ENCODE measurements at regions not wholly inside any gene's neighbourhood (a gene's known extent, or its start where the extent isn't known, plus 50 kb on each side); places are given as distances from the start of the nearest gene placed in this dataset.

- DNase-seq (ENCODE audit: low spot score in 2 of 2, unreplicated experiment in 2 of 2) = no peak
- no peak overlapping the region for H3K4me3 Mint-ChIP-seq
- no peaks in the 10 kb centered on the region for H3K27me3 Mint-ChIP-seq (ENCODE audit: low read depth)
- H3K27ac Mint-ChIP-seq = peak overlapping the region; percentile 85
- H3K4me1 Mint-ChIP-seq = peaks cover 17% of the 10 kb centered on the region
- no peak for TF ChIP-seq CTCF (IDR thresholded peaks at IDR 0.05; ENCODE audit: unreplicated experiment)
- H3K9me3 Mint-ChIP-seq = peaks cover 21% of the 10 kb centered on the region
- H3K36me3 Mint-ChIP-seq = no peaks in the 10 kb centered on the region
These were observed 130.8 kb downstream of the PJA1 start for GRCh38 chrX:69034451-69034850.

- Mint-ChIP-seq H3K4me1 (peaks cover 17% of the 10 kb centered on the region), H3K27me3 (ENCODE audit: low read depth) (no peaks in the 10 kb centered on the region), H3K27ac (peak overlapping the region; percentile 85), H3K9me3 (peaks cover 17% of the 10 kb centered on the region), H3K4me3 (no peak overlapping the region), H3K36me3 (no peaks in the 10 kb centered on the region)
- TF ChIP-seq CTCF (IDR thresholded peaks at IDR 0.05; ENCODE audit: unreplicated experiment) = no peak
- DNase-seq (ENCODE audit: low spot score in 2 of 2, unreplicated experiment in 2 of 2) = no peak
These were observed 131.3 kb downstream of the PJA1 start for GRCh38 chrX:69033936-69034335.

GRCh38 chrX:69032601-69033000 is 132.7 kb downstream of the PJA1 start:
- H3K9me3 Mint-ChIP-seq = peaks cover 11% of the 10 kb centered on the region
- H3K4me3 Mint-ChIP-seq = no peak overlapping the region
- H3K36me3 Mint-ChIP-seq = no peaks in the 10 kb centered on the region
- DNase-seq (ENCODE audit: low spot score in 2 of 2, unreplicated experiment in 2 of 2) = peak in 1 of 2 experiments; percentile 19
- H3K27ac Mint-ChIP-seq = no peak overlapping the region
- no peaks in the 10 kb centered on the region for H3K27me3 Mint-ChIP-seq (ENCODE audit: low read depth)
- TF ChIP-seq CTCF (IDR thresholded peaks at IDR 0.05; ENCODE audit: unreplicated experiment) = no peak
- peaks cover 24% of the 10 kb centered on the region for H3K4me1 Mint-ChIP-seq

GRCh38 chrX:69031971-69032391 is 133.3 kb downstream of the PJA1 start:
- H3K36me3 Mint-ChIP-seq = no peaks in the 10 kb centered on the region
- no peak overlapping the region for H3K4me3 Mint-ChIP-seq
- peaks cover 26% of the 10 kb centered on the region for H3K4me1 Mint-ChIP-seq
- H3K9me3 Mint-ChIP-seq = peaks cover 5% of the 10 kb centered on the region
- peak overlapping the region; percentile 34 for H3K27ac Mint-ChIP-seq
- H3K27me3 Mint-ChIP-seq (ENCODE audit: low read depth) = no peaks in the 10 kb centered on the region
- no peak for DNase-seq (ENCODE audit: low spot score in 2 of 2, unreplicated experiment in 2 of 2)
- no peak for TF ChIP-seq CTCF (IDR thresholded peaks at IDR 0.05; ENCODE audit: unreplicated experiment)

GRCh38 chrX:69031181-69031580 is 134.1 kb downstream of the PJA1 start:
- Mint-ChIP-seq H3K27me3 (ENCODE audit: low read depth) (no peaks in the 10 kb centered on the region), H3K9me3 (peaks cover 7% of the 10 kb centered on the region), H3K36me3 (no peaks in the 10 kb centered on the region), H3K27ac (no peak overlapping the region), H3K4me3 (no peak overlapping the region), H3K4me1 (peaks cover 26% of the 10 kb centered on the region)
- DNase-seq (ENCODE audit: low spot score in 2 of 2, unreplicated experiment in 2 of 2) = peak in 1 of 2 experiments; percentile 22
- no peak for TF ChIP-seq CTCF (IDR thresholded peaks at IDR 0.05; ENCODE audit: unreplicated experiment)

GRCh38 chrX:69029771-69030170 is 135.5 kb downstream of the PJA1 start:
- H3K4me3 Mint-ChIP-seq = no peak overlapping the region

More at GRCh38 chrX:69029771-69030170, 135.5 kb downstream of the PJA1 start:
- Mint-ChIP-seq H3K36me3 (no peaks in the 10 kb centered on the region), H3K4me1 (peaks cover 26% of the 10 kb centered on the region), H3K9me3 (peaks cover 8% of the 10 kb centered on the region), H3K27me3 (ENCODE audit: low read depth) (no peaks in the 10 kb centered on the region), H3K27ac (no peak overlapping the region)
- TF ChIP-seq CTCF (IDR thresholded peaks at IDR 0.05; ENCODE audit: unreplicated experiment) = no peak
- peak in 1 of 2 experiments; percentile 9 for DNase-seq (ENCODE audit: low spot score in 2 of 2, unreplicated experiment in 2 of 2)

All from mesothelial cell of epicardium (in vitro differentiated cells).